OCI-LY7 (cell line): ENCODE measurements at regions not wholly inside any gene's neighbourhood (a gene's known extent, or its start where the extent isn't known, plus 50 kb on each side); places are given as distances from the start of the nearest gene placed in this dataset.

Experiments used
- EZH2phosphoT487 ChIP-seq: fragments of 200-600 bp; sonication (generic); IDR thresholded peaks from 2 replicates; pipeline ENCODE4 v1.6.1; 2018; ENCODE audit warnings: low read depth, borderline replicate concordance, mild to moderate bottlenecking, mixed run types, antibody characterized with exemption, low read length, moderate library complexity, mixed read lengths
- TF ChIP-seq, protein P1 (sequence below): fragments of 200-600 bp; sonication (generic); conservative IDR thresholded peaks from 2 replicates; pipeline ENCODE4 v1.5.1; 2014; ENCODE audit warnings: mild to moderate bottlenecking, antibody characterized with exemption, low read length, moderate library complexity, mixed read lengths

DNA sequence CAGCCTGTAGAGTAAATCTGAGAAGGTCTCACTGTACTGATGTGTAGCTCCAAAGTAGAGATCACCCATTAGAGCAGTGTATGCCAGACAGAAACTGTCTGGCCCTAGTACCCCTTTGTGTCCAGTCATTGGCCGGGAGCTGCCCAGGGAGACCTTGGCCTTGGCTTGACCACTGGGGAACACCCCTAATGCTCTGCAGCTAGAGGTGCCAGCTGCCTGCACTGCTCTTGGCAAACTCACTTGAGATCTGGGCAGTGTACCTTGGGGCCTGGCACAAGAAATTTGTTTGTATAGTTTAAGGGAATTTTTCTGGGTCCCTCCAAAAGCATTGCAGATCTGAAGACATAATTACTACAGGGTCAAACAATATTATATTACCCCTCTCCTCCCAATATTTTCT lies 78.7 kb upstream of the MPHOSPH6 start:
- TF ChIP-seq, protein P1, sequence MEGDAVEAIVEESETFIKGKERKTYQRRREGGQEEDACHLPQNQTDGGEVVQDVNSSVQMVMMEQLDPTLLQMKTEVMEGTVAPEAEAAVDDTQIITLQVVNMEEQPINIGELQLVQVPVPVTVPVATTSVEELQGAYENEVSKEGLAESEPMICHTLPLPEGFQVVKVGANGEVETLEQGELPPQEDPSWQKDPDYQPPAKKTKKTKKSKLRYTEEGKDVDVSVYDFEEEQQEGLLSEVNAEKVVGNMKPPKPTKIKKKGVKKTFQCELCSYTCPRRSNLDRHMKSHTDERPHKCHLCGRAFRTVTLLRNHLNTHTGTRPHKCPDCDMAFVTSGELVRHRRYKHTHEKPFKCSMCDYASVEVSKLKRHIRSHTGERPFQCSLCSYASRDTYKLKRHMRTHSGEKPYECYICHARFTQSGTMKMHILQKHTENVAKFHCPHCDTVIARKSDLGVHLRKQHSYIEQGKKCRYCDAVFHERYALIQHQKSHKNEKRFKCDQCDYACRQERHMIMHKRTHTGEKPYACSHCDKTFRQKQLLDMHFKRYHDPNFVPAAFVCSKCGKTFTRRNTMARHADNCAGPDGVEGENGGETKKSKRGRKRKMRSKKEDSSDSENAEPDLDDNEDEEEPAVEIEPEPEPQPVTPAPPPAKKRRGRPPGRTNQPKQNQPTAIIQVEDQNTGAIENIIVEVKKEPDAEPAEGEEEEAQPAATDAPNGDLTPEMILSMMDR: no peak
- TF ChIP-seq EZH2phosphoT487: no peak
